Suprapubic skin (tissue), 3 donors: ENCODE measurements at regions not wholly inside any gene's neighbourhood (a gene's known extent, or its start where the extent isn't known, plus 50 kb on each side); places are given as distances from the start of the nearest gene placed in this dataset.

Experiments used
- CTCF ChIP-seq, 2 donors: fragments of 200-600 bp in 1 of 2; fragments of 450-650 bp in 1 of 2; sonication (generic) in 1 of 2; IDR thresholded peaks; one replicate each; pipeline ENCODE4 v1.5.1; 2016 to 2019; ENCODE audit warnings: antibody characterized with exemption in 2 of 2, mild to moderate bottlenecking in 1 of 2, moderate library complexity in 1 of 2
- POLR2A ChIP-seq, 2 donors: fragments of 450-650 bp; IDR thresholded peaks; one replicate each; pipeline ENCODE4 v1.6.1; 2017; ENCODE audit warnings: antibody characterized with exemption in 2 of 2, mild to moderate bottlenecking in 2 of 2, moderate library complexity in 2 of 2

GRCh38 chr9:29118555-29118954 is 1545.3 kb upstream of the C9orf72 start:
- no peak for TF ChIP-seq POLR2A (IDR thresholded peaks at IDR 0.05)
- no peak for TF ChIP-seq CTCF (IDR thresholded peaks at IDR 0.05)
